ENCODE measurements at regions not wholly inside any gene's neighbourhood (a gene's known extent, or its start where the extent isn't known, plus 50 kb on each side); places are given as distances from the start of the nearest gene placed in this dataset.

GRCh38 chr12:65596514-65597091 lies 227.7 kb upstream of the HMGA2 start:
- DNase-seq (ENCODE audit: low read depth in 3 of 3): no peak

GRCh38 chr12:65597527-65597926 lies 226.8 kb upstream of the HMGA2 start:
- no peak for DNase-seq (ENCODE audit: low read depth in 3 of 3)

GRCh38 chr12:65598688-65599087 lies 225.6 kb upstream of the HMGA2 start:
- no peak for DNase-seq (ENCODE audit: low read depth in 3 of 3)

DNA sequence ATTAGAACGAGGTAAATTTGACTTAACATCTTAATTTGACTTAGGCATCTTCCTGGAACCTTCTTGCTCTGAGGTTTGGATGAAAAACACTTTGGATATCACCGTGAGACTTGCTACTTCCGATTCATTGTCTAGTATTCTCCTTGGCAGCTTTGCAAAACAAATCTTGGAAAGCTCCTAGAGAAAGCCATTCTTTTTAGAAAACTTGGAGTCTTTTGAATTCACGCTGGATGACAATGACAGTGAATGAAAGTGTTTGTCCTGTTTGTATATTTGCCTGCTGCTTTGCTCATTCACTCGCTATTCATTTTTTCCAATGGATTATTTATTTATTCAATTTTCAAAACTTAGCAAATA lies 222.1 kb upstream of the HMGA2 start:
- no peak for DNase-seq (ENCODE audit: low read depth in 3 of 3)

GRCh38 chr12:65602610-65603295 lies 221.5 kb upstream of the HMGA2 start:
- peak in 2 of 3 experiments; percentile 11 to 37 for DNase-seq (ENCODE audit: low read depth in 3 of 3)

DNA sequence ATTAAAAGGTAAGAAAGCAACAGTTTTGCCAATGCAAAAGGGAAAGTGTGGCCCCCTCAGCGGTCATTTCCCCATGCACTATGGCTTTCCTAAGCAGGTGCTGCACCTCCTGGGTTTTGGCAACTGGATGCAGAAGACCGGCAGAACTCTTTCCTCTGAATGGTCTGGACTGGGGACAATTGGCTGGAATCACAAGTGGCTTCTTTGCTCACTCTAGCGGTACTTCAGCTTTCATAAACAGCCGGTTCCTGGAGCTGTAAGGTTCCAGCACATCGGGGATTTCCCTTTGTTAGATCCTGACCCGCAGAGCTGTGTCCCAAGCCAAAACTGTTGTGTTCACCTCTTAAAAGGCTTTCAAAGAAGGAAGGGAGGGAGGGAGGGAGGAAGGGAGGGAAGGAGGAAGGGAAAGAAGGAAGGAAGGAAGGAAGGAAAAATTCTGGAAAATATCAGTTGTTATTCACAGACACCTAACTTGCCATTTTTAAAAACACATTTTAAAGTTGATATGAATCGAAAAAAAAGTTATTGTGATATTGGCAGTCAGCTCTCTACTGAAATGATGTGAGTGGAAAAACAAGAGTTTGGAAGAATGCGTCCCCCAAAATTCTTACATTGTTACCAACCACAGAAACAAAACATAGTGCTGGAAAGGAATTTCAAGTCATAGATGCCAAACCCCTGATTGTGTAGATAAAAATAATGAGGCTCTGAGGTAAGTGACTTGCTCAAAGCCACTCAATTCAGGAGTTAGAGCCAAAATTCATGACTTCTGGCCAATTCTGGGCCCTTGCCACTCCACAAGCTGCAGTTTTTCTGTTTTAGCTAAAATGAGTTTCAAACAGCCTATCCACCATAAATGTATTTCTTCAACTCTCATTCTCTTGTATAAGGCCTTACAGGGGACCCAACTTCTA lies 220.6 kb upstream of the HMGA2 start:
- no peak for DNase-seq (ENCODE audit: low read depth in 3 of 3)

DNA sequence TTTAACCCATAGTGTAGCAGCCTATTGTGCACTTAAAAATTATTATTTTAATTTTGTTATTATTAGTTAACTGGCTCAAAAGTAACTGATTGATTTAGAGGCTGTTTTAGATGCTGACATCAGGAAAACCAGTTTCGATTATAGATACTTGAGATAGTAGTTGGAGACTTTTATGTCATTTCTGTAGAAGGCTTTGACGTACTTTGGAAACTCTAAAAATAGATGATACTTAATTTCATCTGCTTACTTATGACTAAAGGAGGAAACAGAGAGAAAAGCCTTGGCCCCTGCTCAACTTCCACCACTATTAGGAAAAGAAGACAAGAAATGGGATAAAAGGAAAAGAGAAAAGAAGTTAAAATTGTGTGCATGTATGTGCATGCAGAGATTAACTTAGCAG lies 219.3 kb upstream of the HMGA2 start:
- no peak for DNase-seq (ENCODE audit: low read depth in 3 of 3)

DNA sequence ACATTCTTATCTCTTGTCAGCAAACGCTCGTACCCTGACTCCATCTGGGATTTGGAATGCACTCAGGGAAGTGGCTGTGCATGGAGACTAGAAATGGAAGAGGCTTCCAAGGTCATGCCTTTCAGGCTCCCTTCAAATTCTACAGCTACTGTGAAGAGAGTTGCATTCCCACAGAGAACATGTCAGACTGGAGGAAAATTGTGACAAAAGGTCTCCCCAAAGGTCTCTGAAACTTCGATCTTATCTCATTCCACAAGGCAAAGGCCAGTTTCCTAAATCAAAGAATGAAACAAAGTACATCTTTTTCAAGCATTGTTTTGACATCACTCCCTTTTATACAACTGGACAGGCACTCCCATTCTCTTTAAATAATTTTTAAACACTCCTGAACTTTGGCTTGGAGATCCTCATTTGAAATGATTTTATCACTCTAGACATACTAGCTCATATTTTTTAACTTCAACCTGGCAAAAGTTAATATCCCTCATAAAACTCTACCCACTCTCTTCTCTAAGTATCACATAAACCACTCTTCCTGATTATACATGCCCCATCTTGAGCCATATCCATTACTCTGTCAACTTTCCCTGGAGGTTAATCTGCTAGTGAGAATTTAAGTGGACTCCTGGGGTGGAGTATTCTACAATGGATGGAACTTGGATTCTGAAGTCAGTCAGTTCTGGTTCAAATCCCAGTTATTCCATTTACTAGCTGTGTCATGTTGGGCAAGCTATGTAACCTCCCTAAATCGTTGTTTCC lies 218.1 kb upstream of the HMGA2 start:
- no peak for DNase-seq (ENCODE audit: low read depth in 3 of 3)

DNA sequence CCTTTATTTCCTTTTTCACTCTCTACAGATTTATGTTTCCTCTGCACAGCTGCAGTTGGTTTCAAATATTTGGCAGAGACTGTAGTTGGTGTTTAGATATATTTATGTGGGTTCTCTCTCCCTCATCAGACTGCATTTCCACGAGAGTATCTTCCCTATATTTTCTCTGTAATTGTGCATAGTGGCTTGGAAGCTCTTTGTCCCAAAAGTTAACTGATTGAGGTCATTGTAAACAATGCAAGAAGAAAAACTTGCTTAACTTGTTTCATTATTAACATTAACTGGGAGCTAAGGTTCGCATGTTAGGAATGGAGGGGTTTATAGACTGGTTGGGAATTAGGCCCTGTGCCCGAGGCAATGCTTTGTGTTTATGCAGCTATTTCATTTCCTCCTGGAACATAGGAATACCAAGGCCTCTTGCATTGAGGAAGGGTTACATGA lies 216.9 kb upstream of the HMGA2 start:
- no peak for DNase-seq (ENCODE audit: low read depth in 3 of 3)

DNA sequence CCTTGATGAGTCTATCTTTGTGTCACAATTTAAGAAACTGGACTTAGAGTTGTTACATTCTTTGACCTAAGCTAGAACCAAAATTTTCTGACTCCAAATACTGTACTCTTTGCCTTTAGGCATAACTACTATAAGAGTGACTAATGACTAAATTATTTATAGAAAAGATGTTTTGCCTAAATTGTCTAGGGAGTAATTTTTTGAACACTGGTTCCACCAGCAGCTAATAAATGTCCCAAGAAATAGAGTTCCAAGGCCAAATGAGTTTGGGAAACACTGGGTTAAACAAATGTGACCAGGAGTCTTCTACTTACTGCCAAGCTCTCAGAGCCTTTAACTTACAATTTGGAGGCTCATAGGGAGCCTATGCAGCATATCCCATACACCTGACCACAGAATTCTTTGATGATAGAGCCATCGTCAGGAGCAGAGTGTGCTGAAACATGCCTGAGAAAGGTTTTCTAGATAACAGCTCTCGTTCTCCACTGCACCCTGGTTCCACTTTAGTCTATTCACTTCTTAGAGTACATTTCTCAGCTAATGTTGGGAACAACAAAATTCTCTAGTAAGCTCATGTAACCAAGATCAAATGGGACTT lies 215.9 kb upstream of the HMGA2 start:
- no peak for DNase-seq (ENCODE audit: low read depth in 3 of 3)

DNA sequence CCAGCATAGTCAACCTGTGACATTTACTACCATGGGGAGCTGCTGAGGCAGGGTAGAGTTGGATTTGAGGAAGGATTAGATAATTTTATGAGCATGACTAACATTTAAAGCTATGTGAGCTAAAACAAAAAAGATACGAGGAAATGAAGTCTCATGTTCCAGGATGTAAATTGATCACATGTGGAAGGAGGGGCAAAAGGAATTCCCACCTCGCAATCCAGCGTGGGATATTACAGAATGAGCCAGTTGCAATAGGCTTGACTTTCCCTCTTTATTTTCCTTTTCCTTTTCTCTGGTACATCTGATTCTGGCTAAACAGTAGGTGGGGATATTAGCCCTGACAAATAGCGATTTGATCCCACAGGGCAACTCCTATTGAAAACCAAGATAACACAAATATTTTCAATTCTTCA lies 214.9 kb upstream of the HMGA2 start:
- DNase-seq (ENCODE audit: low read depth in 3 of 3): no peak

DNA sequence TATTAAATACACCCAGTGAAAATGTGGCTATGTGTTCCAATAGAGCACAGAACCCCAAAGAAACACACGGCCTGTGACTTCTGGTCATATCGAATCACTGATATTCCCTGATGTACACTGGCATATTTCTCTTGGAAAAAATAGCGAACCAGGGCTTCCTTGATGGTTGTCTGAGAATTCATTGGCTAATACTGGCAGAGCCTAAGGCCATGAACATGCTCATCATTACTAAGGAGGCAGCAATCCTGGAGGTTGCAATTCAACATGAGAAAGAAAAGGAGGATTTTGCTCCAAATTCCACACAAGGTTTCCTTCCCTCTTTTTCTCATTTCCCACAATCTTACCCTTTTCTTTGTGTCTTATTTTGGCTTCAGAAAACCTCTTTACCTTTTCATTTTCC lies 212.9 kb upstream of the HMGA2 start:
- no peak for DNase-seq (ENCODE audit: low read depth in 3 of 3)

GRCh38 chr12:65612440-65612839 lies 211.8 kb upstream of the HMGA2 start:
- DNase-seq (ENCODE audit: low read depth in 3 of 3): no peak

- no peak for DNase-seq (ENCODE audit: low read depth in 3 of 3)
Observed at GRCh38 chr12:65613692-65614091, 210.6 kb upstream of the HMGA2 start.

GRCh38 chr12:65614259-65614889 lies 209.9 kb upstream of the HMGA2 start:
- DNase-seq (ENCODE audit: low read depth in 3 of 3): no peak

- no peak for DNase-seq (ENCODE audit: low read depth in 3 of 3)
Observed at GRCh38 chr12:65615118-65615517, 209.2 kb upstream of the HMGA2 start.

DNA sequence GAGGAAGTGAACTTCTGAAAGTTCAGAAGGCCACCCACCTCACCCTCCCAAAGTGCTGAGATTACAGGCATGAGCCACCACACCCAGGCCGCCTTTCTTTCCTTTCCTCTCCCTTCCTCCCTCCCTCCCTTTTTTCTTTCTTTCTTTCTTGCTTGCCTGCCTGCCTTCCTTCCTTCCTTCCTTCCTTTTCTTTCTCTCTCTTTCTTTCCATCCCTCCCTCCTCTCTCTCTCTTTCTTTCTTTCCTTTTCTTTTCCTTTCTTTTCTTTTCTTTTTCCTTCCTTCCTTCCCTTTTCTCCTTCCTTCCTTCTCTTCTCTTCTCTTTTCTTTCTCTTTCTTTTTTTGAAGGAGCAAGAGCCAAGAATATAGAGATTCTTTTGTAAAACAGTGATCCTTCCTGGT lies 208.3 kb upstream of the HMGA2 start:
- no peak for DNase-seq (ENCODE audit: low read depth in 3 of 3)

DNA sequence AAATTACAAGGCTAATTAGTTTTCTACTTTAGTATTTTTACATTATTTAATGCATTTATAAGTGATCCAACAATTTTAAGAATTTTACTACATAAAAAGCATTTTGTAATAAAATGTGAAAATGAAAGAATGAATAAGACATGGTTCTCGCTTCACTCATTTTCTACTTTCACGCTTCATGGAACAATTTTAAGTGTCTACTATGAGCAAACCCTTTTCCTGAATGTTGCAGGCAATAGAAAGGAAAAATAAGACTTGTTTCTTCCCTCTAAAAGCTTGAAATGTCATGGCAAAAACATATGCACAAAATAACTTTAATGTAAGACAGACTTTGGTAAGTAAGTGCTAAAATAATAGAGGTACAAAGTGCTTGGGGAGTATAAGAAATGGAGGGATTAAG lies 205.7 kb upstream of the HMGA2 start:
- DNase-seq (ENCODE audit: low read depth in 3 of 3): no peak

DNA sequence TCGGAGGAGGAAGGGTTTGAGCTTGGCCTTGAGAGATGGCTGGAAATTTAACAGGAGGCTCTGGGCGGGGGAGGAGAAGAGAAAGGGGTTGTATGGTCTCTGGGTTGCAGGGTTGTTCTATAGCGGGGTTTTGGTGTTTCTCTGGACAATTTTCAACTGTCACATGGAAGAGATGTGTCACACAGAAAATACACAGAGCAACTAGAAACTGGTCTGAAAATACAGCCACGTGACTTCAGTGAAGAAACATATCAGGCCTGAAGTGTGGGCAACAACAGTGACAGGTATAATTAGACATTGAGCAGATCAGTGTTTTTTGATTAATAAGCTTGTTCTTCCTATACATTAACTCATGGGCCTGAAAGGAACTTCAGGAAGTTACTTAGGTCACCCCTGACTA lies 205.3 kb upstream of the HMGA2 start:
- DNase-seq (ENCODE audit: low read depth in 3 of 3): no peak

DNA sequence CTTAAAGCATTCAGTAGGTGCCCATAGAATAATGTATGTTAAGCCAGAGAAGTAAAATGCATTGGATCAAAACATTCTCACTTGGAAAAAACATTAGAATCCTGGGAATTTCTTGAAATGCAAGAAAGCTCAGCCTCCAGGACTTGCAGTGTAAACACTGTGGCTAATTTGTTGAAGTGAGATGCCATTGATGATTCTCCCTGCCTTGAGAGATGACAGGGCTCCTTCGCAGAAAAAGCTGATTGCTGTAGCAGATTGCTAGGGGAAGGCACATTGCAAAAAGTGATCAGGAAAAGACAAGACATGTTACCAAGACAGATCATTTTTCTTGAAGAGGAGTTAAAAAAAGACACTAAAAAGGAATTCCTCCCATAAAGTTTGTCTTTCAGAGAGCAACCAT lies 204.2 kb upstream of the HMGA2 start:
- DNase-seq (ENCODE audit: low read depth in 3 of 3): no peak

GRCh38 chr12:65622056-65622455 lies 202.2 kb upstream of the HMGA2 start:
- no peak for DNase-seq (ENCODE audit: low read depth in 3 of 3)
